ENCODE measurements at regions not wholly inside any gene's neighbourhood (a gene's known extent, or its start where the extent isn't known, plus 50 kb on each side); places are given as distances from the start of the nearest gene placed in this dataset.

DNA sequence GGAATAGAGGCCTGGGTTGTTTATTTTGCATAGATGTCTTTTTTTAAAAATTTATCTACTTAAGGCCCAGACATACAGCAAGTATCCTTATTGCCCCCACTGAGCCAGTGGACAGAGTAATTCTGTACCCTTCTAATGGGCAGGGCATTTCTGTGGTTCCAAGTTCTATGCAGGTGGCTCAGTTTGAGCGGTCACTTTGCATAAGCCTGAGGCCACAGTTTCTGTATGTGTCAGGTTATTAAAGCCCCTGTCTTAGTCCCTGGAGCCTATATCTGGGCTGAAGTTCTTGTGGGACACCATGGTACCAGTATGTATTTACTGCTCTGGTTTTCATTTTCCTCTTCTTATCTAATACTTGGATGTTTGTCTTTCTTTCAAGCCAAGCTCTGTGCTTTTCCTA, 168.8 kb downstream of the MID1IP1 start:
- H2AFZ ChIP-seq (ENCODE audit: low read length, unreplicated experiment), result no peak overlapping the region

DNA sequence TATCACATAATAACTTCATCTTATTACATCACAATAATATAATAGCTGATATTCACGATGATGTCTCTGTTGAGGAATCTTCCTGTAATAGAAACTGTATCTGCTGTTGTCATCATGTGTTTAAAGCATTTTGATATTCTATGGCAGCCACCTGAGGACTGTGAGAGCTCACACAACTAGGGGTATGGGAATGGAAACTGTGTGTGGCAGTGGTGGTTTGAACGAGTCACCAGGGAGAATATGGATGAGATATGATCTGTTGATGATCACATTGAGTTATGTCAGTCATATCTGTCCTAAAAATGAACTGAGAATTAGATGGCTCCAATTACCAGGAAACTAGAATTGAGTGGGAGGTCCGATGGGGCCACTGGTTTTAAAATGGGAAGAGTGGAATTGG, 169.6 kb downstream of the MID1IP1 start:
- no peak overlapping the region for H3K4me3 ChIP-seq (ENCODE audit: low read depth, low read length)
- H3K36me3 ChIP-seq (ENCODE audit: insufficient read depth, low read length), result no peaks in the 10 kb centered on the region
- no peak overlapping the region for H2AFZ ChIP-seq (ENCODE audit: low read length, unreplicated experiment)
- no peaks in the 10 kb centered on the region for H3K27me3 ChIP-seq (ENCODE audit: insufficient read depth, low read length)
- no peaks in the 10 kb centered on the region for H3K4me1 ChIP-seq (ENCODE audit: control insufficient read depth, insufficient read depth, low read length, unreplicated experiment)
- no peak overlapping the region for H3K27ac ChIP-seq (ENCODE audit: low read depth, low read length)
- no peaks in the 10 kb centered on the region for H3K79me2 ChIP-seq (ENCODE audit: control insufficient read depth, insufficient read depth, low read length, unreplicated experiment)

More for the DNA sequence above, 168.8 kb downstream of the MID1IP1 start:
- H3K27ac ChIP-seq (ENCODE audit: low read depth, low read length), result no peak overlapping the region
- no peak overlapping the region for H3K4me3 ChIP-seq (ENCODE audit: low read depth, low read length)
- H3K36me3 ChIP-seq (ENCODE audit: insufficient read depth, low read length), result no peaks in the 10 kb centered on the region
- H3K27me3 ChIP-seq (ENCODE audit: insufficient read depth, low read length), result no peaks in the 10 kb centered on the region
- no peaks in the 10 kb centered on the region for H3K4me1 ChIP-seq (ENCODE audit: control insufficient read depth, insufficient read depth, low read length, unreplicated experiment)
- H3K79me2 ChIP-seq (ENCODE audit: control insufficient read depth, insufficient read depth, low read length, unreplicated experiment), result no peaks in the 10 kb centered on the region

DNA sequence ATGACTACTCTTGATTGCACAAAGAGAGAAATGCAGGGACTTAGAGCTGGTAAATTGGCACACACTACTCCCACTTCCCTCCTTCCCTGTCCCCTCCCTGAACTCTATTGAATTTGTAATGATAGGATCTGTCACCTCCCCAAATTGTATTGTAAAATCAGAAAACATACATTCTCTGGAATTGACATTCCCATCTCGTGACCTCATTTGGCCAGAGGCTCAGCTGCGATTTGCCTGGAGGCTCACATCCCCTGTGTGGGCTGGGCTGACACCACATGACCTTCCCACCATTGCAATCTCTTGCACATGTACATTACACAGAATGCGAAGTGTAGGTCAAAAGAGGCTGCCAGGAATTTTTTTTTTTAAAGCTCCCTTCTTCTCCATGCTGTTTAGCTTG, 172.1 kb downstream of the MID1IP1 start:
- H2AFZ ChIP-seq (ENCODE audit: low read length, unreplicated experiment), result no peak overlapping the region
- H3K36me3 ChIP-seq (ENCODE audit: insufficient read depth, low read length), result no peaks in the 10 kb centered on the region
- no peaks in the 10 kb centered on the region for H3K79me2 ChIP-seq (ENCODE audit: control insufficient read depth, insufficient read depth, low read length, unreplicated experiment)
- H3K4me3 ChIP-seq (ENCODE audit: low read depth, low read length), result no peak overlapping the region
- no peaks in the 10 kb centered on the region for H3K4me1 ChIP-seq (ENCODE audit: control insufficient read depth, insufficient read depth, low read length, unreplicated experiment)
- no peak overlapping the region for H3K27ac ChIP-seq (ENCODE audit: low read depth, low read length)
- no peaks in the 10 kb centered on the region for H3K27me3 ChIP-seq (ENCODE audit: insufficient read depth, low read length)

DNA sequence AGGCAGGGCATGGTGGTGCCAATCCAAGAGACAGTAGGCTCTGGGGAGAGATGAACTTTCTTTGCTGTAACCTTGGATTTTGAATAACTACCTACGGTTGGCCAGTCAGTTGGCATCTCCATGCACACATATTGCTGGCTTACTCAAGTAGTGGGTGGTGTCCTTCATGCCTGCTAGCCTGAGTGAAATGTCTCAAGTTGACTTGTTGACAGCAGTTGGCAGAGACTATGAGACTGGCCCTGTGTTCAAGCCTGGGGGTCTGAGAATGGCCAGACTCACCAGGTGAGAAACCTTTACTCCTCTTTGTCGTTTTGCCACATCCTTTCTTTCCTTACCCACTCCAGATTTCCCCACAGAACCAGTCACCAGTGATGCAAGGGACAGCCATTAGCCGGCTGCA, 173.3 kb downstream of the MID1IP1 start:
- Histone ChIP-seq H3K79me2 (ENCODE audit: control insufficient read depth, insufficient read depth, low read length, unreplicated experiment) (no peaks in the 10 kb centered on the region), H3K4me1 (ENCODE audit: control insufficient read depth, insufficient read depth, low read length, unreplicated experiment) (no peaks in the 10 kb centered on the region), H3K27me3 (ENCODE audit: insufficient read depth, low read length) (no peaks in the 10 kb centered on the region), H3K36me3 (ENCODE audit: insufficient read depth, low read length) (no peaks in the 10 kb centered on the region), H3K27ac (ENCODE audit: low read depth, low read length) (no peak overlapping the region), H3K4me3 (ENCODE audit: low read depth, low read length) (no peak overlapping the region), H2AFZ (ENCODE audit: low read length, unreplicated experiment) (no peak overlapping the region)

DNA sequence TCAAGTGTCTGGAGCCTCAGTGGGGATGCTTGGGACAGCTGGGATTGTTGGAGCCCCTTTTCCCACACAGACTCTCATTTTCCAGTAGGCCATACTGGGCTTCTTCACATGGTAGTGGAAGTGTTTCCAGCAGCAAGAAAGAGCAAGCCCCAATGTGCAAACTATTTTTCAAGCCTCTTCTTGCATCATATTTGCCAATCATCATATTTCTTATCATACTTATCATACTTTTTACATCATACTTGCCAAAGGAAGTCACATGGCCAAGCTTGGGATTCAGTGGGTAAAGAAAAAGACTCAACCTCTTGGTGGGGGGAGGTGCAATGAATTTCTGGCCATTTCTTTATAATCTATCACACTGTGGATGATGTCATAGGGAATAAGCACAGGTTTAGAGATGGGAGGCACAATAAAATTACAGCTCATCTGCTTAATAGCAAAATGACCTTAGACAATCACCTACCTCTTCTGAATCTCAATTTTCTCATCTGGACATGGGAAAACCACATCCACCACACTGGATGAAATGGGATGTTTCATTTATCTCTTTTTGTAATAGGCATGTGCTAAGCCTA, 174.2 kb downstream of the MID1IP1 start:
- Histone ChIP-seq H3K4me1 (ENCODE audit: control insufficient read depth, insufficient read depth, low read length, unreplicated experiment) (no peaks in the 10 kb centered on the region), H3K36me3 (ENCODE audit: insufficient read depth, low read length) (no peaks in the 10 kb centered on the region), H2AFZ (ENCODE audit: low read length, unreplicated experiment) (no peak overlapping the region), H3K27ac (ENCODE audit: low read depth, low read length) (no peak overlapping the region), H3K79me2 (ENCODE audit: control insufficient read depth, insufficient read depth, low read length, unreplicated experiment) (no peaks in the 10 kb centered on the region), H3K4me3 (ENCODE audit: low read depth, low read length) (no peak overlapping the region), H3K27me3 (ENCODE audit: insufficient read depth, low read length) (no peaks in the 10 kb centered on the region)

DNA sequence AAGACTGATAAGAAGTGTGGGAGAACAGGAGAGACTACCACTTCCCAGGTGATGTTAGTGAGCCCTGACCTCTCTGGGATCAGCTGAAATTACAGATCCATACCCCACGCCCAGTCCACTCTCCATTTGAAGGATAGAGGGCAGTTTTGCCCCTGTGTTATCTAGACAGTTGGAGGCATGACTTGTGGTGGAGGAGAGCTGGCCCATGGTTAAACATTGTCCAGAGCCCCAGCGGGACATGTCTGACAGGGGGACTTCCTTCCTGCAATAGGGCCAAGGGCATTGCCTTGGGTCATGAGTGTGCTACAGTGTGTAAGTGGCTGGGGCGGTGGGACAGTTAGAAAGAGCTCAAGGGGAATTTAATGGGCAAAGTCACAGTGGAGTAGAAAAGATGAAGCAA, 181.1 kb downstream of the MID1IP1 start:
- H3K36me3 ChIP-seq (ENCODE audit: insufficient read depth, low read length), result no peaks in the 10 kb centered on the region
- H3K27ac ChIP-seq (ENCODE audit: low read depth, low read length), result no peak overlapping the region
- no peak overlapping the region for H3K4me3 ChIP-seq (ENCODE audit: low read depth, low read length)
- no peaks in the 10 kb centered on the region for H3K27me3 ChIP-seq (ENCODE audit: insufficient read depth, low read length)
- H3K79me2 ChIP-seq (ENCODE audit: control insufficient read depth, insufficient read depth, low read length, unreplicated experiment), result no peaks in the 10 kb centered on the region
- H2AFZ ChIP-seq (ENCODE audit: low read length, unreplicated experiment), result no peak overlapping the region
- H3K4me1 ChIP-seq (ENCODE audit: control insufficient read depth, insufficient read depth, low read length, unreplicated experiment), result no peaks in the 10 kb centered on the region

DNA sequence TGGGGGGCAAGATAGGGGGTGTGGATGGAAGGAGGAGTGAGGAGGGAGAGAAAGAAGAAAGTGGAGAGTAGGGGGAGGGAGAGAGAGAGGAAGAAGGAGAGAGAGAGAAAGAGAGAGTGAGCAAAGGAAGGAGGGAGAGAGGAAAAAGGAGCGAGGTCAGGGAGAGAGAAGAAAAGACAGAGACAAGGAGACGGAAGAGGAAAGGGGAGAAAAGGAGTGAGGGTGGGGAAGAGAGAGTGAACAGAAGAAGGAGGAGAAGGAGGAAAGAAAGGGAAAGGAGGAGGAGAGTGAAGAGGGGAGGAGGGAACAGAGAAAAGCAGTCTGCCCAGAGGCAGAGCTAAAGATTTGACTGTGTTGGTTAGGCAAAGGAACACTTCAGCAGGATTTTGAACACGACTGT, 181.6 kb downstream of the MID1IP1 start:
- no peaks in the 10 kb centered on the region for H3K79me2 ChIP-seq (ENCODE audit: control insufficient read depth, insufficient read depth, low read length, unreplicated experiment)
- no peak overlapping the region for H2AFZ ChIP-seq (ENCODE audit: low read length, unreplicated experiment)
- H3K4me3 ChIP-seq (ENCODE audit: low read depth, low read length), result no peak overlapping the region
- H3K27ac ChIP-seq (ENCODE audit: low read depth, low read length), result no peak overlapping the region
- no peaks in the 10 kb centered on the region for H3K27me3 ChIP-seq (ENCODE audit: insufficient read depth, low read length)
- H3K36me3 ChIP-seq (ENCODE audit: insufficient read depth, low read length), result no peaks in the 10 kb centered on the region
- H3K4me1 ChIP-seq (ENCODE audit: control insufficient read depth, insufficient read depth, low read length, unreplicated experiment), result no peaks in the 10 kb centered on the region

DNA sequence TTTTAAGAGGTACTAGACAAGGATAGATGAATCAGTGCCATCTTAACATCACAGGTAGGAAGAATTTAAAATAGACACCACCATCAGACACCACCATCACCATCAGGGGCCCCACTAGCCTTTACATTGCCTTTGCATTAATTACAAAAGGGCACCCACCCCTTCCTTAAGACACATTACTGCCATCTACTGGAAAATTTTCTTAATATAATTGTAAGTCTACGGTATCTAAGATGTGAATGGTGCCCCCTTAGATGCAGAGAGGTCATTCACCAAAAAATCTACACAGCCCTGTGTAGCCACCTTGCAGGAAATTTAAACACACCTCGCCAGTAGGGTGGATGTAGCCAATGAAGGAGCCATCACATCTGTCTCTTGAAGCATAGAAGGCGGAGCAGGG, 184.1 kb downstream of the MID1IP1 start:
- no peaks in the 10 kb centered on the region for H3K27me3 ChIP-seq (ENCODE audit: insufficient read depth, low read length)
- H3K4me1 ChIP-seq (ENCODE audit: control insufficient read depth, insufficient read depth, low read length, unreplicated experiment), result no peaks in the 10 kb centered on the region
- H2AFZ ChIP-seq (ENCODE audit: low read length, unreplicated experiment), result no peak overlapping the region
- no peaks in the 10 kb centered on the region for H3K36me3 ChIP-seq (ENCODE audit: insufficient read depth, low read length)
- H3K4me3 ChIP-seq (ENCODE audit: low read depth, low read length), result no peak overlapping the region
- H3K79me2 ChIP-seq (ENCODE audit: control insufficient read depth, insufficient read depth, low read length, unreplicated experiment), result no peaks in the 10 kb centered on the region
- no peak overlapping the region for H3K27ac ChIP-seq (ENCODE audit: low read depth, low read length)

DNA sequence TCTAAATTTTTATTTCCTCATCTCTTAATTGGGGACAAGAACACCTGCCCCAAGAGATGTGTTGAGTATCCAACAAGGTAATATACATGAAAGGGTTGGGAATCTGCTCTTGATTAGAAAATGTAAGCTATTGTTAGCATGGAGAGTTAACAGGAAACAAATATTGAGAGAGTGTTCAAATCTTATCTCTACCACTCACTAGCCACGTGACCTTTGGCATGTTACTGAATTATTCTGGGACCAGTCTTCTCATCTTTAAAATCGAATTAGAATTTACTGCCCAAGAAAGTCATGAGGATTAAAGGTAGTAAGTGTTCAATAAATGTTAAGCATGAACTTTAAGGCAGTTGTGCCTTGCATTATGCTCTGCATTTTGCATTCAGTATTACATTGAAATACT, 184.7 kb downstream of the MID1IP1 start:
- Histone ChIP-seq H3K36me3 (ENCODE audit: insufficient read depth, low read length) (no peaks in the 10 kb centered on the region), H3K4me3 (ENCODE audit: low read depth, low read length) (no peak overlapping the region), H3K27me3 (ENCODE audit: insufficient read depth, low read length) (no peaks in the 10 kb centered on the region), H3K4me1 (ENCODE audit: control insufficient read depth, insufficient read depth, low read length, unreplicated experiment) (no peaks in the 10 kb centered on the region), H3K79me2 (ENCODE audit: control insufficient read depth, insufficient read depth, low read length, unreplicated experiment) (no peaks in the 10 kb centered on the region), H3K27ac (ENCODE audit: low read depth, low read length) (no peak overlapping the region), H2AFZ (ENCODE audit: low read length, unreplicated experiment) (no peak overlapping the region)

DNA sequence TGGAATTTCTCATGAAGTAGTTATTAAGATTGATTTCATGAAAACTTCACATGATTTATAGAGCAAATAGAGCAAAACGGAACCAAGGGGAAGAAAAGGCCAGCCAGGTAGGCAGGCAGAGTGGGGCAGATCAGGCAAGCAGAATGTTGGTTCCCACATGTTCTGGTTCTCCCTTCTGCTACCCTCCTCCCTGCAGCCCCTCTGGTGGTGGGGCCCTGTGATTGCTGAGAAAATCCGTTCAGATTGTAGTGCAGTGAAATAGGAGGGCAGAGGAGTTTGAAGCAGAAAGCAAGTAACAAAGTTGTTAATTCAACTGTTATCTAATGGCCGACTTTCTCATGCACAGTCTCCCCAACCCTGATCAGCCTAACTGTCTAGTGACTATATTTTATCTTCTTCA, 185.3 kb downstream of the MID1IP1 start:
- Histone ChIP-seq H3K79me2 (ENCODE audit: control insufficient read depth, insufficient read depth, low read length, unreplicated experiment) (no peaks in the 10 kb centered on the region), H3K4me1 (ENCODE audit: control insufficient read depth, insufficient read depth, low read length, unreplicated experiment) (no peaks in the 10 kb centered on the region), H3K27ac (ENCODE audit: low read depth, low read length) (no peak overlapping the region), H3K27me3 (ENCODE audit: insufficient read depth, low read length) (no peaks in the 10 kb centered on the region), H2AFZ (ENCODE audit: low read length, unreplicated experiment) (no peak overlapping the region), H3K4me3 (ENCODE audit: low read depth, low read length) (no peak overlapping the region), H3K36me3 (ENCODE audit: insufficient read depth, low read length) (no peaks in the 10 kb centered on the region)

DNA sequence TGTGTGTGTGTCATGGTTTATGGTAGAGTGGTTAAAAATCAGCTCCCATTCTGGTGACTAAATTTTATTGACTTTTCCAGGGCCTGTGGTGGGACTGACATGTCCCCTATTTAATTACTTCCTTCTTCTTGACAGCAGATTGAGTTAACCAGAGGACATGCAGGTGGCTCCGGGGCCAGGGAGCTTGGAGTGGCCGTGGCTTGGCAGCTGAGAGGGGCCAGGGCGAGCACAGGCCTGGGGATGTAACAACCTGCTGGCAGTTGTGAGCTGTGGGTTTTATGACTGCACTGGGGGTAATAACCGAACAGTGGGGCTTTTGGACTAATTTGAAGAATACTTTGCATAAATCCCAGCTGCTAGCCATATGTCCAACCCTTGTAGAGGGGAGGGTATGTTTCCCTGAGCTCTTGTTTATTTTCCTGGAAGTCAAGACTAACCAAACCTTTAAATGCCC, 186.0 kb downstream of the MID1IP1 start:
- Histone ChIP-seq H3K79me2 (ENCODE audit: control insufficient read depth, insufficient read depth, low read length, unreplicated experiment) (no peaks in the 10 kb centered on the region), H3K27me3 (ENCODE audit: insufficient read depth, low read length) (no peaks in the 10 kb centered on the region), H3K4me1 (ENCODE audit: control insufficient read depth, insufficient read depth, low read length, unreplicated experiment) (no peaks in the 10 kb centered on the region), H2AFZ (ENCODE audit: low read length, unreplicated experiment) (no peak overlapping the region), H3K27ac (ENCODE audit: low read depth, low read length) (no peak overlapping the region), H3K36me3 (ENCODE audit: insufficient read depth, low read length) (no peaks in the 10 kb centered on the region), H3K4me3 (ENCODE audit: low read depth, low read length) (no peak overlapping the region)
